ENCODE measurements at regions not wholly inside any gene's neighbourhood (a gene's known extent, or its start where the extent isn't known, plus 50 kb on each side); places are given as distances from the start of the nearest gene placed in this dataset.
"Not testable (repeated sequence)": the region's sequence is repeated elsewhere in the genome, so short reads cannot be mapped to it uniquely, and the experiment has no call there.

DNA sequence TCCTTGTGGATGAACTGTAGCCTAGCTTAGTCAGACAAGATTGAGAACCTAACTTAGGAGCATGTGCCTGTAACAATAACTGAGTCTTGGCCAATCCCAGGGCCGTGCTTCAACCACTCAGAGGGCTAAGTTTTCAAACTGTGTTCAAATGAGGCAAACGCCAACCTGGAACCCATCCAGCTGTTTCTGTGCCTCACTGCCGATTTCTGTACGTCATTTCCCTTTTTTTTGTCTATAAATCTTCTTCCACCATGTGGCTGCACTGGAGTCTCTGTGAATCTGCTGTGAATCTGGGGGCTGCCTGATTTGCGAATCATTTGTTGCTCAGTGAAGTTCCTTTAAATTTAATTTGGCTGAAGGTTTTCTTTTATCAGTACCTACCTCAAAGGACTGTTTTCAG, 115.0 kb upstream of the CHD6 start:
- no peaks in the 10 kb centered on the region for H3K36me3 Mint-ChIP-seq (ENCODE audit: low read depth)
- no peak overlapping the region for H3K4me3 Mint-ChIP-seq
- no peak for DNase-seq
- intact Hi-C loops (cut with micrococcal nuclease), result no loop called here
- ChIA-PET CTCF (interaction anchor here (2.1 kb wide), 1 partner anchor 16 kb away, joined by 10 read pairs; no protein-coding TSS in a partner anchor), POLR2A (interaction anchor here (0.6 kb wide), 1 partner anchor 1331 kb away, joined by 3 read pairs; no protein-coding TSS in a partner anchor)
- H3K9me3 Mint-ChIP-seq, result no peaks in the 10 kb centered on the region
- no peaks in the 10 kb centered on the region for H3K4me1 Mint-ChIP-seq (ENCODE audit: low read depth)
- TF ChIP-seq, protein P1, sequence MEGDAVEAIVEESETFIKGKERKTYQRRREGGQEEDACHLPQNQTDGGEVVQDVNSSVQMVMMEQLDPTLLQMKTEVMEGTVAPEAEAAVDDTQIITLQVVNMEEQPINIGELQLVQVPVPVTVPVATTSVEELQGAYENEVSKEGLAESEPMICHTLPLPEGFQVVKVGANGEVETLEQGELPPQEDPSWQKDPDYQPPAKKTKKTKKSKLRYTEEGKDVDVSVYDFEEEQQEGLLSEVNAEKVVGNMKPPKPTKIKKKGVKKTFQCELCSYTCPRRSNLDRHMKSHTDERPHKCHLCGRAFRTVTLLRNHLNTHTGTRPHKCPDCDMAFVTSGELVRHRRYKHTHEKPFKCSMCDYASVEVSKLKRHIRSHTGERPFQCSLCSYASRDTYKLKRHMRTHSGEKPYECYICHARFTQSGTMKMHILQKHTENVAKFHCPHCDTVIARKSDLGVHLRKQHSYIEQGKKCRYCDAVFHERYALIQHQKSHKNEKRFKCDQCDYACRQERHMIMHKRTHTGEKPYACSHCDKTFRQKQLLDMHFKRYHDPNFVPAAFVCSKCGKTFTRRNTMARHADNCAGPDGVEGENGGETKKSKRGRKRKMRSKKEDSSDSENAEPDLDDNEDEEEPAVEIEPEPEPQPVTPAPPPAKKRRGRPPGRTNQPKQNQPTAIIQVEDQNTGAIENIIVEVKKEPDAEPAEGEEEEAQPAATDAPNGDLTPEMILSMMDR (IDR thresholded peaks at IDR 0.05), result no peak
- ATAC-seq, result no peak
- peaks cover 3% of the 10 kb centered on the region for H3K27me3 Mint-ChIP-seq
- no peak overlapping the region for H3K27ac Mint-ChIP-seq

DNA sequence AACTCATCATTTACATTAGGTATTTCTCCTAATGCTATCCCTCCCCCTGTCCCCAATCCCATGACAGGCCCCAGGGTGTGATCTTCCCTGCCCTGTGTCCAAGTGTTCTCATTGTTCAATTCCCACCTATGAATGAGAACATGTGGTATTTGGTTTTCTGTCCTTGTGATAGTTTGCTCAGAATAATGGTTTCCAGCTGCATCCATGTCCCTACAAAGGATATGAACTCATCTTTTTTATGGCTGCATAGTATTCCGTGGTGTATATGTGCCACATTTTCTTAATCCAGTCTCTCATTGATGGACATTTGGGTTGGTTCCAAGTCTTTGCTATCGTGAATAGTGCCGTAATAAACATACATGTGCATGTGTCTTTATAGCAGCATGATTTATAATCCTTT, 113.0 kb upstream of the CHD6 start:
- intact Hi-C loops (cut with micrococcal nuclease); ATAC-seq; H3K36me3 Mint-ChIP-seq (ENCODE audit: low read depth); H3K27ac Mint-ChIP-seq; H3K4me3 Mint-ChIP-seq; POLR2A ChIA-PET; H3K27me3 Mint-ChIP-seq; DNase-seq; H3K9me3 Mint-ChIP-seq; H3K4me1 Mint-ChIP-seq (ENCODE audit: low read depth): not testable (repeated sequence)
- CTCF ChIA-PET, result interaction anchor here (1.1 to 1.6 kb wide), 3 partner anchors 13 to 33 kb away, joined by 3 to 5 read pairs (median 3); no protein-coding TSS in a partner anchor

DNA sequence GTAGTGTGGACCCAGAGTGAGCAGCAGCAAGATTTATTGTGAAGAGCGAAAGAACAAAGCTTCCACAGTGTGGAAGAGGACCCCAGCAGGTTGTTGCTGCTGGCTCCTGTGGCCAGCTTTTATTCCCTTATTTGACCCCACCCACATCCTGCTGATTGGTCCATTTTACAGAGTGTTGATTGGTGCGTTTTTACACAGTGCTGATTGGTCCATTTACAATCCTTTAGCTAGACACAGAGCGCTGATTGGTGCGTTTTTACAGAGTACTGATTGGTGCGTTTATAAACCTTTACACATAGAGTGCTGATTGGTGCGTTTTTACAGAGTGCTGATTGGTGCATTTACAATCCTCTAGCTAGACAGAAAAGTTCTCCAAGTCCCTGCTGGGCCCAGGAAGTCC, 109.5 kb upstream of the CHD6 start:
- ChIA-PET POLR2A (interaction anchor here (1.1 kb wide), 1 partner anchor 34 kb away, joined by 3 read pairs; no protein-coding TSS in a partner anchor), CTCF (interaction anchor here (4.9 kb wide), 1 partner anchor 11 kb away, joined by 16 read pairs; no protein-coding TSS in a partner anchor)
- not testable (repeated sequence) for H3K27me3 Mint-ChIP-seq; H3K27ac Mint-ChIP-seq; DNase-seq; H3K4me1 Mint-ChIP-seq (ENCODE audit: low read depth); H3K9me3 Mint-ChIP-seq; H3K4me3 Mint-ChIP-seq; ATAC-seq; H3K36me3 Mint-ChIP-seq (ENCODE audit: low read depth)
- intact Hi-C loops (cut with micrococcal nuclease), result loop anchor here (10.0 kb wide), 1 partner anchor 63 kb away; no protein-coding TSS in a partner anchor

DNA sequence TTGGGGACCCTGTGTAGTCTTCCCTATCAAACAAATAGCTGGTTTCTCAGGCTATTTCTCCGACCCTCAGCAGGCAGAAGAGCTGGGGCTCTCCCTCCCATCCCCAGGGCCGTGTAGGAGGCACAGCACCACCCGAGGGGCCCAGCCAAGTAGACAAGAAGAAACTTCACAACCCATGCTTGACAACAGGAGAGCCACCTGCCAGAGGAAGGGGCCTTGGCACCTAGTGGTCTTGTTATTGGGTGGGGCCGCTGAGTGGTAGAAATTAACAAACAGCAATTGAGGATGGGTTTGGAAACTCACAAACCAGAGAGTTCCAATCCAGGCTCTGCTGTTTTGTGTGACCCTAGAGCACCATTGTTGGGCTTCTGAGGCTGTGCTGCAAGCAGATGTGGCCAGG, 108.5 kb upstream of the CHD6 start:
- Mint-ChIP-seq H3K9me3 (no peaks in the 10 kb centered on the region), H3K4me1 (ENCODE audit: low read depth) (no peaks in the 10 kb centered on the region), H3K27me3 (peaks cover 1% of the 10 kb centered on the region), H3K27ac (no peak overlapping the region), H3K36me3 (ENCODE audit: low read depth) (no peaks in the 10 kb centered on the region), H3K4me3 (no peak overlapping the region)
- DNase-seq (no peak), ATAC-seq (no peak)
- TF ChIP-seq, protein P1 (IDR thresholded peaks at IDR 0.05), result no peak
- ChIA-PET POLR2A (no interaction called here), CTCF (interaction anchor here (1.2 to 4.9 kb wide), 2 partner anchors 8 to 12 kb away, joined by 7 to 16 read pairs; no protein-coding TSS in a partner anchor)
- intact Hi-C loops (cut with micrococcal nuclease), result loop anchor here (10.0 kb wide), 1 partner anchor 62 kb away; no protein-coding TSS in a partner anchor

DNA sequence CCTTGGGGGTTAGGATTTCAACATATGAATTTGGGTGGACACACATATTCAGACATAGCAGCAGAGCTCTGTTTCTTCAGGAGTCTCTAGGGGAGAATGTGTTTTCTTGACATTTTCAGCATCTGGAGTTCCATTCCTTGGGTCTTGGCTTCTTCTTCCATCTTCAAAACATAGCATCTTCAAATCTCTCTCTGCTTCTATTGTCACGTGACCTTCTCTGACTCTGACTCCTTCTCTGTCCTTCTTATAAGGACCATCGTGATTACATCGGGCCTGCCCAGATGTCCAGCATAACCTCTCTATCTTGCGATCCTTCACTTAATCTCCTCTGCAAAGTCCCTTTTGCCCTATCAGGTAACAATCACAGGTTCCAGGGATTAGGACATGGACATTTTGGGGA, 101.0 kb upstream of the CHD6 start:
- Mint-ChIP-seq H3K9me3 (no peaks in the 10 kb centered on the region), H3K4me1 (ENCODE audit: low read depth) (no peaks in the 10 kb centered on the region), H3K36me3 (ENCODE audit: low read depth) (no peaks in the 10 kb centered on the region), H3K27ac (no peak overlapping the region), H3K27me3 (peaks cover 8% of the 10 kb centered on the region), H3K4me3 (no peak overlapping the region)
- intact Hi-C loops (cut with micrococcal nuclease), result no loop called here
- TF ChIP-seq, protein P1 (IDR thresholded peaks at IDR 0.05), result no peak
- no peak for DNase-seq
- no peak for ATAC-seq
- POLR2A ChIA-PET, result interaction anchor here (0.6 kb wide), 1 partner anchor 26 kb away, joined by 3 read pairs; no protein-coding TSS in a partner anchor
- CTCF ChIA-PET, result no interaction called here

DNA sequence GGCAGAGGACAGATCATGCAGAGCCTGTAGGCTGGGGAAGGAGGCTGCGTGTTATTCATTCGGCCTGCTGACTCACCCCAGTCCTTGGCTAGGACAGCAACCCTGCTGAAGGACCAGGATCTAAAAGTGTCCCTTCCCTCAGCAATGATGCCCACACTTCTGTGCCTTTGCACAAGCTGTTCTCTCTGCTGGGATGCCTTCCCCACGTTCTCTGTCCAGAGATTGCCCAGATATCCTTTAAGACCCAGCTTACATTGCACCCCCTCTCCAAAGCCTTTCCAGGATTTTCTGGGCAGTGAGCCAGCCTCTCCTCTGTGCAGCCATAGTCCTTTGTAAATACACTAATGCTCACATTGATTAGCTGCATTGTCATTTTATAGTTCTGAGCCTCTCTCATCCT, 99.3 kb upstream of the CHD6 start:
- H3K27ac Mint-ChIP-seq, result no peak overlapping the region
- H3K36me3 Mint-ChIP-seq (ENCODE audit: low read depth), result no peaks in the 10 kb centered on the region
- intact Hi-C loops (cut with micrococcal nuclease), result no loop called here
- no peak overlapping the region for H3K4me3 Mint-ChIP-seq
- DNase-seq (no peak), ATAC-seq (no peak)
- no peaks in the 10 kb centered on the region for H3K4me1 Mint-ChIP-seq (ENCODE audit: low read depth)
- no peaks in the 10 kb centered on the region for H3K9me3 Mint-ChIP-seq
- ChIA-PET CTCF (interaction anchor here (0.7 to 2.3 kb wide), 3 partner anchors 14 to 19 kb away, joined by 3 to 10 read pairs (median 3); no protein-coding TSS in a partner anchor), POLR2A (interaction anchor here (0.7 kb wide), 1 partner anchor 1455 kb away, joined by 3 read pairs; no protein-coding TSS in a partner anchor)
- peaks cover 9% of the 10 kb centered on the region for H3K27me3 Mint-ChIP-seq
- TF ChIP-seq, protein P1 (IDR thresholded peaks at IDR 0.05), result no peak
